Activated CD4-positive, alpha-beta T cell treated with anti-CD3 and anti-CD28 coated beads, Interleukin-2, Interleukin-4, amounts not matched to agents 100 ng/mL and 50 ng/mL, durations not matched to agents 16 hours and 8 hours (primary cell): ENCODE measurements at regions not wholly inside any gene's neighbourhood (a gene's known extent, or its start where the extent isn't known, plus 50 kb on each side); places are given as distances from the start of the nearest gene placed in this dataset.
"Not testable (repeated sequence)": the region's sequence is repeated elsewhere in the genome, so short reads cannot be mapped to it uniquely, and the experiment has no call there.

Experiments used
- DNase-seq: peaks from one replicate; pipeline ENCODE4 v3.0.0-alpha.2; 2020; ENCODE audit warnings: low spot score

- no peak for DNase-seq
Observed at GRCh38 chr16:64102654-64103053, 1019.2 kb downstream of the CDH11 start.

- no peak for DNase-seq
Observed at GRCh38 chr16:64098451-64098850, 1023.4 kb downstream of the CDH11 start.

- DNase-seq: no peak
Observed at GRCh38 chr16:64096689-64097088, 1025.2 kb downstream of the CDH11 start.

GRCh38 chr16:64094992-64095634 lies 1026.8 kb downstream of the CDH11 start:
- DNase-seq: no peak

GRCh38 chr16:64094181-64094965 lies 1027.5 kb downstream of the CDH11 start:
- DNase-seq: no peak

- DNase-seq: no peak
Observed at GRCh38 chr16:64092271-64092670, 1029.6 kb downstream of the CDH11 start.

- no peak for DNase-seq
Observed at GRCh38 chr16:64090327-64090726, 1031.5 kb downstream of the CDH11 start.

- DNase-seq: peak; percentile 0
Observed at GRCh38 chr16:64089697-64090096, 1032.2 kb downstream of the CDH11 start.

- no peak for DNase-seq
Observed at GRCh38 chr16:64088838-64089237, 1033.0 kb downstream of the CDH11 start.

GRCh38 chr16:64085296-64085695 lies 1036.6 kb downstream of the CDH11 start:
- no peak for DNase-seq

- DNase-seq: no peak
Observed at GRCh38 chr16:64084706-64085105, 1037.2 kb downstream of the CDH11 start.

- no peak for DNase-seq
Observed at GRCh38 chr16:64083428-64084129, 1038.3 kb downstream of the CDH11 start.

GRCh38 chr16:64077242-64077641 lies 1044.6 kb downstream of the CDH11 start:
- DNase-seq: no peak

GRCh38 chr16:64074706-64075105 lies 1047.2 kb downstream of the CDH11 start:
- no peak for DNase-seq

- DNase-seq: not testable (repeated sequence)
Observed at GRCh38 chr16:64072131-64072730, 1049.6 kb downstream of the CDH11 start.

- no peak for DNase-seq
Observed at GRCh38 chr16:64065523-64065922, 1056.3 kb downstream of the CDH11 start.

GRCh38 chr16:64061621-64062020 lies 1060.2 kb downstream of the CDH11 start:
- DNase-seq: no peak

GRCh38 chr16:64060631-64061030 lies 1061.2 kb downstream of the CDH11 start:
- no peak for DNase-seq

GRCh38 chr16:64058685-64059084 lies 1063.2 kb downstream of the CDH11 start:
- DNase-seq: no peak

GRCh38 chr16:64051824-64052223 lies 1070.0 kb downstream of the CDH11 start:
- no peak for DNase-seq

GRCh38 chr16:64047878-64048277 lies 1074.0 kb downstream of the CDH11 start:
- DNase-seq: no peak

GRCh38 chr16:64047207-64047606 lies 1074.7 kb downstream of the CDH11 start:
- DNase-seq: no peak

GRCh38 chr16:64035337-64035736 lies 1086.5 kb downstream of the CDH11 start:
- DNase-seq: no peak
